ENCODE measurements at regions not wholly inside any gene's neighbourhood (a gene's known extent, or its start where the extent isn't known, plus 50 kb on each side); places are given as distances from the start of the nearest gene placed in this dataset.
"Not testable (repeated sequence)": the region's sequence is repeated elsewhere in the genome, so short reads cannot be mapped to it uniquely, and the experiment has no call there.

DNA sequence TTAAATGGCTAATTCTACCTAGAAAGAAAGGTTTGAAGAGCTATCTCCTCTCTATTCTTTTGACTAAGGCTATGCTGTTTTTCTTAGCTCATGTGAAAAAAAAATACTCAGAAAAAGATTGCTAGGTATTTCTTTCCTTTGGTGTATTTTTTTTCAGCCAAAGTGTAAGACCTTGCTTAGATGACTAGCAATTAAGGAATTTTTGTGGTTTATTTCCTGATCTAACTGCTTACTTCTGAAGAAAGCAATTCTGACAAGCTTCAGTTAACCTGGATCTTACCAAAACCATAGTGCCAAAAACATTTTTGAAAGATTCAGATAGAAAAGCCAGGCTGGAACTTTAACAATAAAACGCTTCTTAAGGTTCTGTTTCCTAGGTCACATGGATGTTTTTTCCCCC, 315.6 kb downstream of the SOX2 start:
- H3K79me2 ChIP-seq (ENCODE audit: control insufficient read depth, insufficient read depth, low read length): no peaks in the 10 kb centered on the region
- ATAC-seq (ENCODE audit: low read depth): no peak
- TF ChIP-seq EZH2 (IDR thresholded peaks at IDR 0.05; ENCODE audit: borderline replicate concordance, insufficient read depth, low read depth, low read length, poor library complexity, severe bottlenecking): no peak
- TF ChIP-seq, protein P1, sequence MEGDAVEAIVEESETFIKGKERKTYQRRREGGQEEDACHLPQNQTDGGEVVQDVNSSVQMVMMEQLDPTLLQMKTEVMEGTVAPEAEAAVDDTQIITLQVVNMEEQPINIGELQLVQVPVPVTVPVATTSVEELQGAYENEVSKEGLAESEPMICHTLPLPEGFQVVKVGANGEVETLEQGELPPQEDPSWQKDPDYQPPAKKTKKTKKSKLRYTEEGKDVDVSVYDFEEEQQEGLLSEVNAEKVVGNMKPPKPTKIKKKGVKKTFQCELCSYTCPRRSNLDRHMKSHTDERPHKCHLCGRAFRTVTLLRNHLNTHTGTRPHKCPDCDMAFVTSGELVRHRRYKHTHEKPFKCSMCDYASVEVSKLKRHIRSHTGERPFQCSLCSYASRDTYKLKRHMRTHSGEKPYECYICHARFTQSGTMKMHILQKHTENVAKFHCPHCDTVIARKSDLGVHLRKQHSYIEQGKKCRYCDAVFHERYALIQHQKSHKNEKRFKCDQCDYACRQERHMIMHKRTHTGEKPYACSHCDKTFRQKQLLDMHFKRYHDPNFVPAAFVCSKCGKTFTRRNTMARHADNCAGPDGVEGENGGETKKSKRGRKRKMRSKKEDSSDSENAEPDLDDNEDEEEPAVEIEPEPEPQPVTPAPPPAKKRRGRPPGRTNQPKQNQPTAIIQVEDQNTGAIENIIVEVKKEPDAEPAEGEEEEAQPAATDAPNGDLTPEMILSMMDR (IDR thresholded peaks at IDR 0.05): no peak
- ChIA-PET CTCF (no interaction called here), POLR2A (no interaction called here)
- no peak overlapping the region for H3K4me3 Mint-ChIP-seq
- no peaks in the 10 kb centered on the region for H4K20me1 ChIP-seq (ENCODE audit: control insufficient read depth, insufficient read depth, low read length, poor library complexity, severe bottlenecking)
- no peaks in the 10 kb centered on the region for H3K27me3 Mint-ChIP-seq
- intact Hi-C loops (cut with micrococcal nuclease): no loop called here
- no peaks in the 10 kb centered on the region for H3K36me3 ChIP-seq (replicated peaks in 1 of 2; ENCODE audit: control extremely low read depth in 1 of 2, control insufficient read depth in 1 of 2, extremely low read depth in 1 of 2, insufficient read depth in 2 of 2, low read length in 1 of 2)
- no peaks in the 10 kb centered on the region for H3K9me3 Mint-ChIP-seq (ENCODE audit: insufficient read depth)
- no peak overlapping the region for H3K4me3 ChIP-seq (ENCODE audit: control extremely low read depth in 1 of 5, extremely low read depth in 1 of 5, insufficient read depth in 1 of 5, low read depth in 2 of 5, low read length in 4 of 5)
- no peaks in the 10 kb centered on the region for H3K27me3 ChIP-seq (replicated peaks in 1 of 4; ENCODE audit: control extremely low read depth in 1 of 4, control insufficient read depth in 3 of 4, insufficient read depth in 4 of 4, low read length in 3 of 4)
- no peak overlapping the region for H3K4me2 ChIP-seq (replicated peaks; ENCODE audit: low read depth, low read length, poor library complexity, severe bottlenecking)
- no peaks in the 10 kb centered on the region for H3K9me3 ChIP-seq (ENCODE audit: control extremely low read depth in 1 of 3, control insufficient read depth in 2 of 3, insufficient read depth in 1 of 3, low read length in 2 of 3)
- no peak for DNase-seq
- no peak overlapping the region for H2AFZ ChIP-seq (ENCODE audit: insufficient read depth, low read depth, low read length, poor library complexity, severe bottlenecking)
- H3K4me1 Mint-ChIP-seq: no peaks in the 10 kb centered on the region
- H3K9ac ChIP-seq (ENCODE audit: low read length): no peak overlapping the region
- no peak overlapping the region for H3K27ac ChIP-seq (ENCODE audit: low read length in 2 of 2)
- H3K27ac Mint-ChIP-seq: no peak overlapping the region
- WGBS (ENCODE audit: insufficient coverage): no CpG with 5 or more reads among the region's 1 CpG
- no peaks in the 10 kb centered on the region for H3K4me1 ChIP-seq (ENCODE audit: control insufficient read depth in 2 of 2, insufficient read depth in 2 of 2, low read length in 2 of 2)

DNA sequence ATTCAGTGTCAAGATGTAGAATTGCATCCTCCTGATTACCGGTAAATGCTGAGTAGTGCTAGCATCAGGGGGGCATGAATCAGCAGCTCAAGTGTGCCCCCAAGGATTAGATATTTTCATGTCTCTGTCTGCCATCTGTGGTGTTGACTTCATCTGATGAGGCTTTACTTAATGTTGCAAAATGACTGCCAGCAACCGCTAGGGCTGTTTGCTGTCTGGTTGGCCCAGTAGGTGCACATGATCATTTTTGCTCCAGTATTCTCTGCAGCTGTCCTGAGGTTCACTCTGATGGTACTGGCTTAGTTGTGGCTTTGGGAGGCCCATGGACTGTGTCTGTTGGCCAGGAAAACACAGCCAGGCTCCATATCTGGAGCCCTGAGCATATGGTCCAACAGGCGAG, 316.4 kb downstream of the SOX2 start:
- Histone ChIP-seq H3K79me2 (ENCODE audit: control insufficient read depth, insufficient read depth, low read length) (no peaks in the 10 kb centered on the region), H3K27ac (ENCODE audit: low read length in 2 of 2) (no peak overlapping the region), H4K20me1 (ENCODE audit: control insufficient read depth, insufficient read depth, low read length, poor library complexity, severe bottlenecking) (no peaks in the 10 kb centered on the region), H3K9me3 (ENCODE audit: control extremely low read depth in 1 of 3, control insufficient read depth in 2 of 3, insufficient read depth in 1 of 3, low read length in 2 of 3) (no peaks in the 10 kb centered on the region), H3K4me3 (ENCODE audit: control extremely low read depth in 1 of 5, extremely low read depth in 1 of 5, insufficient read depth in 1 of 5, low read depth in 2 of 5, low read length in 4 of 5) (no peak overlapping the region), H3K9ac (ENCODE audit: low read length) (no peak overlapping the region), H3K4me1 (ENCODE audit: control insufficient read depth in 2 of 2, insufficient read depth in 2 of 2, low read length in 2 of 2) (no peaks in the 10 kb centered on the region), H3K4me2 (replicated peaks; ENCODE audit: low read depth, low read length, poor library complexity, severe bottlenecking) (no peak overlapping the region), H2AFZ (ENCODE audit: insufficient read depth, low read depth, low read length, poor library complexity, severe bottlenecking) (no peak overlapping the region), H3K27me3 (replicated peaks in 1 of 4; ENCODE audit: control extremely low read depth in 1 of 4, control insufficient read depth in 3 of 4, insufficient read depth in 4 of 4, low read length in 3 of 4) (no peaks in the 10 kb centered on the region), H3K36me3 (replicated peaks in 1 of 2; ENCODE audit: control extremely low read depth in 1 of 2, control insufficient read depth in 1 of 2, extremely low read depth in 1 of 2, insufficient read depth in 2 of 2, low read length in 1 of 2) (no peaks in the 10 kb centered on the region)
- Mint-ChIP-seq H3K27me3 (no peaks in the 10 kb centered on the region), H3K9me3 (ENCODE audit: insufficient read depth) (no peaks in the 10 kb centered on the region), H3K4me1 (no peaks in the 10 kb centered on the region), H3K27ac (no peak overlapping the region), H3K4me3 (no peak overlapping the region)
- TF ChIP-seq, protein P1 (IDR thresholded peaks at IDR 0.05): no peak
- TF ChIP-seq EZH2 (IDR thresholded peaks at IDR 0.05; ENCODE audit: borderline replicate concordance, insufficient read depth, low read depth, low read length, poor library complexity, severe bottlenecking): no peak
- no peak for ATAC-seq (ENCODE audit: low read depth)
- intact Hi-C loops (cut with micrococcal nuclease): no loop called here
- DNase-seq: no peak
- CTCF ChIA-PET: no interaction called here
- POLR2A ChIA-PET: no interaction called here
- WGBS (ENCODE audit: insufficient coverage): 90% methylated on average over 3 of the region's 3 CpGs

DNA sequence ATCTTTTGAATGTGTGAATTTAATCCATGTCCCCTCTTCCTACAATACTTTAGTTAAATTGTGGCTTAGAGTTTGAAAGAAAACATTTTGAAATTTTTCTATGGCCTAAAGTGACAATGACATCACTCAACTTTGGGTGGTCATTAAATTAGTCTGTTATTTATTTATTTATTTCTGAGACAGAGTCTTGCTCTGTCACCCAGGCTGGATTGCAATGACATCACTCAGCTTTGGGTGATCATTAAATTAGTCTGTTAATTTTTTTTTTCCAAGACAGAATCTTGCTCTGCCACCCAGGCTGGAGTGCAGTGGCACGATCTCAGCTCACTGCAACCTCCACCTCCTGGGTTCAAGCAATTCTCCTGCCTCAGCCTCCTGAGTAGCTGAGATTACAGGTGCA, 322.5 kb downstream of the SOX2 start:
- H3K27me3 ChIP-seq (replicated peaks in 1 of 4; ENCODE audit: control extremely low read depth in 1 of 4, control insufficient read depth in 3 of 4, insufficient read depth in 4 of 4, low read length in 3 of 4); H4K20me1 ChIP-seq (ENCODE audit: control insufficient read depth, insufficient read depth, low read length, poor library complexity, severe bottlenecking); H3K9me3 ChIP-seq (ENCODE audit: control extremely low read depth in 1 of 3, control insufficient read depth in 2 of 3, insufficient read depth in 1 of 3, low read length in 2 of 3); H3K36me3 ChIP-seq (replicated peaks in 1 of 2; ENCODE audit: control extremely low read depth in 1 of 2, control insufficient read depth in 1 of 2, extremely low read depth in 1 of 2, insufficient read depth in 2 of 2, low read length in 1 of 2); H3K9me3 Mint-ChIP-seq (ENCODE audit: insufficient read depth); H3K4me2 ChIP-seq (replicated peaks; ENCODE audit: low read depth, low read length, poor library complexity, severe bottlenecking); ATAC-seq (ENCODE audit: low read depth); H3K79me2 ChIP-seq (ENCODE audit: control insufficient read depth, insufficient read depth, low read length); POLR2A ChIA-PET; H3K4me1 Mint-ChIP-seq; H3K27me3 Mint-ChIP-seq; DNase-seq; H3K27ac ChIP-seq (ENCODE audit: low read length in 2 of 2); H3K9ac ChIP-seq (ENCODE audit: low read length); H3K4me1 ChIP-seq (ENCODE audit: control insufficient read depth in 2 of 2, insufficient read depth in 2 of 2, low read length in 2 of 2); intact Hi-C loops (cut with micrococcal nuclease); CTCF ChIA-PET; H3K27ac Mint-ChIP-seq; H3K4me3 ChIP-seq (ENCODE audit: control extremely low read depth in 1 of 5, extremely low read depth in 1 of 5, insufficient read depth in 1 of 5, low read depth in 2 of 5, low read length in 4 of 5); H2AFZ ChIP-seq (ENCODE audit: insufficient read depth, low read depth, low read length, poor library complexity, severe bottlenecking); H3K4me3 Mint-ChIP-seq: not testable (repeated sequence)
- WGBS (ENCODE audit: insufficient coverage): no CpG with 5 or more reads among the region's 1 CpG
